GM12878 (cell line): ENCODE measurements at regions not wholly inside any gene's neighbourhood (a gene's known extent, or its start where the extent isn't known, plus 50 kb on each side); places are given as distances from the start of the nearest gene placed in this dataset.

Source experiments
- ATAC-seq: fragments of 200-7000 bp; cut with Tn5 transposase; 3 replicates; pipeline ENCODE4 v1.9.1; 2020; ENCODE audit warnings: mild to moderate bottlenecking, moderate library complexity
- BruUV-seq: library from RNA; stranded (reverse); fragments of 400-500 nt; replicated peaks from 2 replicates; lab custom pipeline; 2021; lab: Mats Ljungman, UMichigan
- CTCF ChIA-PET: fragments of 300-600 bp; sonication (Branson Sonifier 250); formaldehyde crosslinking; extraction: SDS; loops from one replicate; lab custom pipeline; 2021; ENCODE audit warnings: inconsistent platforms; lab: Yijun Ruan, JAX
- POLR2A ChIA-PET: fragments of 350-600 bp; formaldehyde crosslinking; extraction: SDS; loops from one replicate; lab custom pipeline; 2021; ENCODE audit warnings: inconsistent platforms; lab: Charles Lee
- RAD21 ChIA-PET: fragments of 300-600 bp; sonication (Branson Sonifier 250); formaldehyde crosslinking; loops from one replicate; lab custom pipeline; 2023; ENCODE audit warnings: antibody characterized with exemption; ENCODE audit not compliant: unreplicated experiment; lab: Charles Lee
- SMC1A ChIA-PET: fragments of 300-600 bp; sonication (Branson Sonifier 250); formaldehyde crosslinking; loops from one replicate; lab custom pipeline; 2023; ENCODE audit not compliant: unreplicated experiment, uncharacterized antibody; lab: Charles Lee
- DNase-seq: peaks from one replicate; pipeline ENCODE4 v3.0.0-alpha.2; 2011; ENCODE audit warnings: low read depth, low spot score
- FAIRE-seq: peaks from 3 replicates; lab custom pipeline; 2011; peaks lifted over from hg19 to GRCh38; lab: Jason Lieb, UNC
- H2AFZ ChIP-seq: 2 replicates; pipeline ENCODE4 v1.6.0; 2011; ENCODE audit warnings: low read depth, low read length, control low read depth; ENCODE audit not compliant: control insufficient read depth
- H3K27ac ChIP-seq: 2 replicates; pipeline ENCODE4 v1.5.1; 2011; ENCODE audit warnings: control low read depth; ENCODE audit not compliant: control insufficient read depth, insufficient read depth
- H3K27me3 ChIP-seq, 2 experiments: replicated peaks in 1 of 2; 2 replicates each; pipeline versions ENCODE4 v1.6.0 to v1.6.1; 2011; ENCODE audit warnings: low read length in 1 of 2; ENCODE audit not compliant: control insufficient read depth in 2 of 2, insufficient read depth in 2 of 2
- H3K36me3 ChIP-seq, 2 experiments: 2 replicates each; pipeline ENCODE4 v1.5.1; 2011; ENCODE audit warnings: low read length in 1 of 2; ENCODE audit not compliant: control insufficient read depth in 2 of 2, insufficient read depth in 2 of 2
- H3K4me1 ChIP-seq: 2 replicates; pipeline ENCODE4 v1.6.1; 2011; ENCODE audit warnings: mild to moderate bottlenecking, low read length, moderate library complexity, mixed read lengths; ENCODE audit not compliant: control insufficient read depth, insufficient read depth
- H3K4me2 ChIP-seq: 2 replicates; pipeline ENCODE4 v1.6.0; 2011; ENCODE audit warnings: control low read depth; ENCODE audit not compliant: control insufficient read depth, insufficient read depth
- H3K4me3 ChIP-seq: fragments of 200-600 bp; sonication (generic); 2 replicates; pipeline ENCODE4 v1.5.1; 2016
- H3K79me2 ChIP-seq: 2 replicates; pipeline ENCODE4 v1.6.0; 2011; ENCODE audit warnings: low read length; ENCODE audit not compliant: control insufficient read depth, insufficient read depth
- H3K9ac ChIP-seq: 2 replicates; pipeline ENCODE4 v1.8.0; 2011; ENCODE audit warnings: low read length, control low read depth, mixed read lengths; ENCODE audit not compliant: control insufficient read depth, insufficient read depth
- H3K9me3 ChIP-seq: replicated peaks from 3 replicates; pipeline ENCODE4 v1.5.1; 2011; ENCODE audit warnings: mild to moderate bottlenecking, low read length; ENCODE audit not compliant: control insufficient read depth, insufficient read depth
- H4K20me1 ChIP-seq: 2 replicates; pipeline ENCODE4 v1.6.0; 2011; ENCODE audit not compliant: control insufficient read depth, insufficient read depth
- BMI1 ChIP-seq: fragments of 450-650 bp; IDR thresholded peaks from 2 replicates; pipeline ENCODE4 v1.6.1; 2016; ENCODE audit warnings: mild to moderate bottlenecking, moderate library complexity, borderline replicate concordance
- CEBPB ChIP-seq, 2 experiments: fragments of 150-350 bp in 1 of 2; IDR thresholded peaks; 2 replicates each; pipeline ENCODE4 v1.6.1; 2012 to 2014; ENCODE audit warnings: low read depth in 2 of 2, low read length in 2 of 2, borderline replicate concordance in 1 of 2, inconsistent platforms in 1 of 2
- CHD2 ChIP-seq: IDR thresholded peaks from 2 replicates; pipeline ENCODE4 v1.6.1; 2011; ENCODE audit warnings: low read depth, low read length, improper control_type of control experiment, borderline replicate concordance
- CREB1 ChIP-seq: IDR thresholded peaks from 2 replicates; pipeline ENCODE4 v1.6.1; 2012; ENCODE audit warnings: low read depth, mild to moderate bottlenecking, inconsistent platforms
- FOXK2 ChIP-seq: fragments of 450-650 bp; IDR thresholded peaks from 2 replicates; pipeline ENCODE4 v1.6.1; 2017; ENCODE audit warnings: mild to moderate bottlenecking, moderate library complexity
- GATAD2B ChIP-seq: fragments of 450-650 bp; conservative IDR thresholded peaks from 2 replicates; pipeline ENCODE4 v1.6.1; 2017; ENCODE audit warnings: low read depth, mild to moderate bottlenecking, moderate library complexity
- HDAC6 ChIP-seq: fragments of 200-600 bp; sonication (generic); IDR thresholded peaks from one replicate; pipeline ENCODE4 v1.8.0; 2017; ENCODE audit warnings: antibody characterized with exemption; ENCODE audit not compliant: unreplicated experiment
- HSF1 ChIP-seq: fragments of 150-350 bp; IDR thresholded peaks from 2 replicates; pipeline ENCODE4 v1.6.1; 2014; ENCODE audit warnings: mild to moderate bottlenecking, low read depth, low read length
- IKZF2 ChIP-seq, 2 experiments: fragments of 450-650 bp; IDR thresholded peaks; 2 replicates each; pipeline ENCODE4 v1.6.1; 2017; ENCODE audit warnings: mild to moderate bottlenecking in 2 of 2, moderate library complexity in 2 of 2
- LARP7 ChIP-seq: fragments of 450-650 bp; IDR thresholded peaks from 2 replicates; pipeline ENCODE4 v1.6.1; 2017; ENCODE audit warnings: mild to moderate bottlenecking
- NKRF ChIP-seq: fragments of 450-650 bp; conservative IDR thresholded peaks from 2 replicates; pipeline ENCODE4 v1.6.1; 2017; ENCODE audit warnings: mild to moderate bottlenecking, moderate library complexity
- POLR2AphosphoS5 ChIP-seq: IDR thresholded peaks from 2 replicates; pipeline ENCODE4 v1.6.1; 2011; ENCODE audit warnings: mild to moderate bottlenecking, low read length, inconsistent platforms
- SMARCA5 ChIP-seq: fragments of 450-650 bp; IDR thresholded peaks from 2 replicates; pipeline ENCODE4 v1.6.1; 2017; ENCODE audit warnings: mild to moderate bottlenecking
- SREBF1 ChIP-seq: IDR thresholded peaks from 2 replicates; pipeline ENCODE4 v1.6.1; 2012; ENCODE audit warnings: mild to moderate bottlenecking, low read length
- TCF7 ChIP-seq: IDR thresholded peaks from 2 replicates; pipeline ENCODE4 v1.6.1; 2014; ENCODE audit warnings: antibody characterized with exemption, borderline replicate concordance
- ZBED1 ChIP-seq: IDR thresholded peaks from 2 replicates; pipeline ENCODE4 v1.6.1; 2016; ENCODE audit warnings: borderline replicate concordance
- ZBTB33 ChIP-seq: fragments of 450-650 bp; IDR thresholded peaks from 2 replicates; pipeline ENCODE4 v1.6.1; 2017; ENCODE audit warnings: mild to moderate bottlenecking
- ZNF207 ChIP-seq: fragments of 450-650 bp; IDR thresholded peaks from 2 replicates; pipeline ENCODE4 v1.6.1; 2014; ENCODE audit warnings: antibody characterized with exemption, mild to moderate bottlenecking, borderline replicate concordance
- ZNF217 ChIP-seq: fragments of 450-650 bp; IDR thresholded peaks from 2 replicates; pipeline ENCODE4 v1.6.1; 2017; ENCODE audit warnings: antibody characterized with exemption, mild to moderate bottlenecking
- WGBS: methylation state at CpG from one replicate; pipeline ENCODE4 v1.1.6; 2016; ENCODE audit warnings: low lambda C conversion rate; ENCODE audit not compliant: insufficient replicate concordance, insufficient coverage; ENCODE audit errors: missing lambda C conversion rate; 5-methylcytosine and 5-hydroxymethylcytosine counted together
- in situ Hi-C: fragments of 300-500 bp; cut with MboI; formaldehyde crosslinking; loops from 9 replicates; pipeline ENCODE4 v1.14.3; 2018; ENCODE audit warnings: mixed read lengths
- intact Hi-C: fragments of 100-400 bp; cut with micrococcal nuclease; formaldehyde crosslinking; loops from one replicate; pipeline ENCODE4 v1.14.2; 2022; ENCODE audit not compliant: unreplicated experiment

- Histone ChIP-seq H3K4me2 (no peak overlapping the region), H3K27ac (no peak overlapping the region), H3K4me1 (no peaks in the 10 kb centered on the region), H3K9ac (no peak overlapping the region), H2AFZ (no peak overlapping the region), H3K9me3 (no peaks in the 10 kb centered on the region), H3K36me3 (no peaks in the 10 kb centered on the region), H3K27me3 (no peaks in the 10 kb centered on the region), H3K4me3 (no peak overlapping the region), H4K20me1 (no peaks in the 10 kb centered on the region), H3K79me2 (no peaks in the 10 kb centered on the region)
- in situ Hi-C loops: no loop called here
- no peak for DNase-seq
- 0% methylated on average over 4 of the region's 4 CpGs for WGBS
- BruUV-seq: no TSS peak
- FAIRE-seq: no peak
- TF ChIP-seq SMARCA5: no peak
- no peak for TF ChIP-seq SREBF1
- TF ChIP-seq CHD2: no peak
- no peak for TF ChIP-seq IKZF2 (IDR thresholded peaks at IDR 0.05)
- TF ChIP-seq HSF1: no peak
- TF ChIP-seq HDAC6: no peak
- no peak for TF ChIP-seq CEBPB (IDR thresholded peaks at IDR 0.05; ENCODE audit: borderline replicate concordance in 1 of 2, low read depth in 2 of 2, low read length in 2 of 2)
- no peak for TF ChIP-seq ZBED1
- no peak for TF ChIP-seq TCF7
- TF ChIP-seq CREB1: no peak
- no peak for TF ChIP-seq NKRF
- TF ChIP-seq FOXK2: no peak
- TF ChIP-seq GATAD2B: no peak
- no peak for TF ChIP-seq BMI1
- TF ChIP-seq ZBTB33: no peak
- TF ChIP-seq ZNF217: no peak
- TF ChIP-seq POLR2AphosphoS5: no peak
- no peak for TF ChIP-seq ZNF207
- no peak for TF ChIP-seq LARP7
- intact Hi-C loops: no loop called here
- ChIA-PET RAD21 (no interaction called here), POLR2A (no interaction called here), CTCF (interaction anchor here (0.7 kb wide), 1 partner anchor 61 kb away, joined by 4 read pairs; no protein-coding TSS in a partner anchor), SMC1A (no interaction called here)
- no peak for ATAC-seq
Measured at GRCh38 chr3:177551431-177551836, 354.2 kb upstream of the TBL1XR1 start.
